Naive B cell (primary cell): ENCODE measurements at regions not wholly inside any gene's neighbourhood (a gene's known extent, or its start where the extent isn't known, plus 50 kb on each side); places are given as distances from the start of the nearest gene placed in this dataset.

Experiments
- ATAC-seq, 2 donors: fragments of 150-1000 bp; cut with Tn5 transposase; 2 replicates each; pipeline ENCODE4 v1.10.0; 2021; ENCODE audit warnings: low read depth in 2 of 2, mild to moderate bottlenecking in 2 of 2, moderate library complexity in 2 of 2
- DNase-seq: peaks from one replicate; pipeline ENCODE4 v3.0.0; 2022
- H3K27ac Mint-ChIP-seq, 6 donors: one replicate each; pipeline ENCODE4 v1.8.0; 2020 to 2022; ENCODE audit warnings: mild to moderate bottlenecking in 6 of 6, mixed read lengths in 6 of 6, moderate library complexity in 5 of 6, inconsistent platforms in 2 of 6
- H3K27me3 Mint-ChIP-seq, 3 donors: one replicate each; pipeline ENCODE4 v1.8.0; 2021 to 2022; ENCODE audit warnings: mixed read lengths in 3 of 3, mild to moderate bottlenecking in 1 of 3
- H3K36me3 Mint-ChIP-seq, 2 donors: one replicate each; pipeline ENCODE4 v1.8.0; 2020 to 2022; ENCODE audit warnings: mixed read lengths in 2 of 2, inconsistent platforms in 1 of 2, mild to moderate bottlenecking in 1 of 2
- H3K4me1 Mint-ChIP-seq, 3 donors: one replicate each; pipeline ENCODE4 v1.8.0; 2020 to 2022; ENCODE audit warnings: mixed read lengths in 3 of 3, inconsistent platforms in 1 of 3, mild to moderate bottlenecking in 1 of 3, moderate library complexity in 1 of 3
- H3K4me3 Mint-ChIP-seq, 8 donors: one replicate each; pipeline ENCODE4 v1.8.0; 2020 to 2022; ENCODE audit warnings: mild to moderate bottlenecking in 8 of 8, mixed read lengths in 8 of 8, moderate library complexity in 8 of 8, inconsistent platforms in 2 of 8
- H3K9me3 Mint-ChIP-seq, 7 donors: one replicate each; pipeline ENCODE4 v1.8.0; 2020 to 2022; ENCODE audit warnings: mixed read lengths in 7 of 7, mild to moderate bottlenecking in 5 of 7, inconsistent platforms in 2 of 7, moderate library complexity in 1 of 7

DNA sequence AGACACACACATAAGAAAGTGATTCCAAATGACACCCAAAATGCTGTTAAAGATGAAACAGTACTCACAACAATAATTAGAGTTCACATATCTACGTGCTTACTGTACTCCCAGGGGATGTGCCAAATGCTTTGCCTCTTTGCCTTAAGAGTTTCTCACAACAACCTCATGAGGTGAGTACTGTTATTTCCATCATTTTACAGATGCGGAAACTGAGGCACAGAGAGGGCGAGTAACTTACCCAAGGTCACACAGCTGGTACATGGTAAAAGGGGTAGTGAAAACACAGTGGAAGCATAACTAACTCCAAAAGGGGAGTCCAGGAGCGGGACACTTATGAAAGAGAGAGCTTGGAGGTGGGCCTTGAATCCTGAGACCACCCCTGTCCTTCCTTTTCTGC lies 171.8 kb downstream of the ACTL8 start:
- Mint-ChIP-seq H3K4me3 (no peak overlapping the region), H3K27me3 (peaks cover 25 to 53% (median 32%) of the 10 kb centered on the region in 3 donors), H3K4me1 (no peaks in the 10 kb centered on the region), H3K36me3 (no peaks in the 10 kb centered on the region), H3K9me3 (peaks cover 0 to 12% (median 4%) of the 10 kb centered on the region in 7 donors), H3K27ac (no peak overlapping the region)
- ATAC-seq, result no peak
- no peak for DNase-seq

DNA sequence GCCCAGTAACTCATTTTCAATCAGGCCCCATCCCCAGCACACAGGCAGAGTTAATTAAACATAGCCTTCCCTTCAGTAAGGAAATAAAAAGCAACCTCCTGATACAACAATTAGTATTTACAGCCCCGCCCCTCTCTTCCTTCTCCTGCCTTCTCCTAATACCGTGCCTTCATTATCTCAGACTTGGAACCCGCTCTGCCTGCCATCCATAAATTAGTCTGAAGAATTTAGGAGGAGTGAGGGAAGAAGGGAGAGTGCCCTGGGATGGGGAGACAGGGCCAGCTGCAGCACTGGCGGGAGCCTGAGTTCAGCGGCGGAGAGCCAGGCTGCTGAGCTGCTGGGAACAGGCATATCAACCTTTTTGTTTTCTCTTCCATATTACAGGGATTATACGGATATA lies 172.8 kb downstream of the ACTL8 start:
- H3K9me3 Mint-ChIP-seq, result peaks cover 0 to 15% (median 7%) of the 10 kb centered on the region in 7 donors
- ATAC-seq, result no peak
- no peak overlapping the region for H3K4me3 Mint-ChIP-seq
- no peak overlapping the region for H3K27ac Mint-ChIP-seq
- no peaks in the 10 kb centered on the region for H3K4me1 Mint-ChIP-seq
- H3K27me3 Mint-ChIP-seq, result peaks cover 16 to 50% (median 32%) of the 10 kb centered on the region in 3 donors
- no peak for DNase-seq
- H3K36me3 Mint-ChIP-seq, result no peaks in the 10 kb centered on the region

DNA sequence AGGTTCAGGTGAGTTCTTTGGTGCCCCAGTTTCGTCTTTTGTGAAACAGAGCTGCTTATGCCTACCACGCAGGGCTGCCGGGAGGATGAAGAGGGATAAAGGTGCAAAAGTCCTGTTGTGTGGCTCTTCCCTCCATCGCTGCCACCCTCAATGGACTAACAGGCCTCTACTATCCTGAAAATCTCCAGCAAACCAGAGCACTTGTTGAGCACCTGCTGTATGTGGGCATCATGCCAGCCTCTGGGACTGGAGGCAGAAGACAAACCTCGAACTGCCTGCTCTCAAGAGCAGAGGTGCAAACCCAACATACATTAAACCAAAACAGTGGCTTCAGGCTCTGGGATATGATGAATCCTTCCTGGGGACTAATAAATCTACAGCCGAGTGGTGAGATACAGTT lies 174.1 kb downstream of the ACTL8 start:
- DNase-seq (no peak), ATAC-seq (no peak)
- H3K4me1 Mint-ChIP-seq, result no peaks in the 10 kb centered on the region
- peaks cover 13 to 37% (median 30%) of the 10 kb centered on the region in 3 donors for H3K27me3 Mint-ChIP-seq
- H3K4me3 Mint-ChIP-seq, result no peak overlapping the region
- H3K9me3 Mint-ChIP-seq, result peaks cover 0 to 15% (median 7%) of the 10 kb centered on the region in 7 donors
- no peaks in the 10 kb centered on the region for H3K36me3 Mint-ChIP-seq
- H3K27ac Mint-ChIP-seq, result no peak overlapping the region

DNA sequence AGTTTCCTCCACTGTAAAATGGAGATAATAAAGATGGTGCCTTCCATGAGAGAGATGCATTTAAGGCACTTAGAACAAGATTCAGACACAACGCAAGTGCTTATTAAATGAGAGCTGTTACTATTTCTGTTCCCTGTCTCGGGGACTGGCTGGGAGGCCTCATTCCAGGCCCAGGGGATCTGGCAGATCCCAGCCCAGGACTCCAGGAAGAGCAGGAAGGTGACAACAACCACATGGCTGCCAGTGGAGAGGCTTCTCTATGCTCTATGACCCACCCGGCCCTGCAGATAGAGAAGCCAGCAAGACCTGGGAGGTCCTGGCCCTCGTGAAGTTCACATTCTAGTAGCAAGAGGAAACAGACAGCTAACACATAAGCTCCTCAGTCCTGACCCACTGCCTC lies 175.5 kb downstream of the ACTL8 start:
- Mint-ChIP-seq H3K27me3 (peaks cover 14 to 32% (median 27%) of the 10 kb centered on the region in 3 donors), H3K27ac (no peak overlapping the region), H3K4me1 (no peaks in the 10 kb centered on the region), H3K4me3 (peak overlapping the region in 1 of 8 donors; percentile 47), H3K9me3 (peaks cover 0 to 15% (median 7%) of the 10 kb centered on the region in 7 donors), H3K36me3 (no peaks in the 10 kb centered on the region)
- no peak for ATAC-seq
- no peak for DNase-seq

DNA sequence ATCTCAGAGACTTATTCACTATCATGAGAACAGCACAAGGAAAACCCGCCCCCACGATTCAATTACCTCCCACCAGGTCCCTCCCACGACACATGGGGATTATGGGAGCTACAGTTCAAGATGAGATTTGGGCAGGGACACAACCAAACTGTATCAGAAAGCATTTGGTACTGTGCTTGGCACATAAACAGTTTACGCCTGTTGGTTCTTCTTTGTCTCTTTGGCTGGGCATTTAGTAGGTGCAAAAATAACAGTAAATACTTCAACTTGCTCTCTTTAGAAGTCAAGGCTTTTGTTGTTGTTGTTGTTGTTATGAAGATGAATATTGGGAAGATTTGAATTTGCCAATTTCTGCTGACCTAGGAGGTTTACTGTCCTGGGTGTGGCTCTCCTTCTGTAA lies 175.4 kb upstream of the IGSF21 start:
- Mint-ChIP-seq H3K4me3 (no peak overlapping the region), H3K4me1 (no peaks in the 10 kb centered on the region), H3K27me3 (peaks cover 13 to 29% (median 22%) of the 10 kb centered on the region in 3 donors)

DNA sequence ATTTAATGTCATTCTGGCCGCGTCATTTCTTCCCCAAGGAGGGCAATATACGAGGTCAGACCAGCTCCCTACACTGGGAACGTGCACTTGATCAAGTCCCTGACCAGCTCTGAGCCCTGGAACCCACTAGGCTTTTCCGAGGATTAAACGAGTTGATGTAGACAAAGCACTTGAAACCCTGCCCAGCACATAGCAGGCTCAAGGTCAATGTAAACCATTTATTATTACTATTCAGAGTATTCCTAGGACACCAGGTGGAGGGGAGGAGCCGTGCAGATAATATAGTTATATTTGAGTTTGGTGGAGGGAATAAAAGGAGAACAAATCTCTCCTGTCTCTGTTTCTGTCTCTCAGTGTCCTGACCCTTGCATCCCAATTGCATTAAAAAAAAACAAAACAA lies 174.1 kb upstream of the IGSF21 start:
- peaks cover 0 to 15% (median 7%) of the 10 kb centered on the region in 7 donors for H3K9me3 Mint-ChIP-seq
- no peak for ATAC-seq
- no peaks in the 10 kb centered on the region for H3K36me3 Mint-ChIP-seq
- peaks cover 12 to 19% (median 16%) of the 10 kb centered on the region in 3 donors for H3K27me3 Mint-ChIP-seq
- no peaks in the 10 kb centered on the region for H3K4me1 Mint-ChIP-seq
- DNase-seq, result no peak
- no peak overlapping the region for H3K4me3 Mint-ChIP-seq
- H3K27ac Mint-ChIP-seq, result no peak overlapping the region

More for the DNA sequence above, 175.4 kb upstream of the IGSF21 start:
- Mint-ChIP-seq H3K9me3 (peaks cover 0 to 15% (median 7%) of the 10 kb centered on the region in 7 donors), H3K27ac (no peak overlapping the region), H3K36me3 (no peaks in the 10 kb centered on the region)
- DNase-seq (no peak), ATAC-seq (no peak)

DNA sequence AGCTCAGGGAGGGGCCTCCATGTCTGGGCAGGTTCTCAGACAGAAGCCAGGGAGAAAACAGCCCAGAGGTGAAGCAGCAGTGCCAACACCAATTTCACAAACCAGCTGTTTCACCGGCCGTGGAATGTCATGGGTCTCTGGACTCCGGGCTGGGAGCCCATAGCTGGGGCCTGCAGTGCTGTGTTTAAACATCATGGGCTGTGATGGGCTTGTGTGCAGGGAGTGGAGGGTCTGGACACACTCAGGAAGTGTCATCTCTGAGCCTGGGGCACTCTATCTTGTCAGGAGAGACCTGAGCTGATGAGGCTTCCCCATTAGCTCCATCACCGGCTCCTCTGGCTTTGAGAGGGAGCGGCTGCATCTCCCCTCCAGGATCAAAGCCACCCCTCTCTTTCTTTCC lies 173.6 kb upstream of the IGSF21 start:
- H3K4me1 Mint-ChIP-seq, result no peaks in the 10 kb centered on the region
- peaks cover 16% of the 10 kb centered on the region in 3 donors for H3K27me3 Mint-ChIP-seq
- DNase-seq, result no peak
- peaks cover 0 to 15% (median 7%) of the 10 kb centered on the region in 7 donors for H3K9me3 Mint-ChIP-seq
- H3K4me3 Mint-ChIP-seq, result no peak overlapping the region
- H3K36me3 Mint-ChIP-seq, result no peaks in the 10 kb centered on the region
- no peak overlapping the region for H3K27ac Mint-ChIP-seq
- ATAC-seq, result no peak

DNA sequence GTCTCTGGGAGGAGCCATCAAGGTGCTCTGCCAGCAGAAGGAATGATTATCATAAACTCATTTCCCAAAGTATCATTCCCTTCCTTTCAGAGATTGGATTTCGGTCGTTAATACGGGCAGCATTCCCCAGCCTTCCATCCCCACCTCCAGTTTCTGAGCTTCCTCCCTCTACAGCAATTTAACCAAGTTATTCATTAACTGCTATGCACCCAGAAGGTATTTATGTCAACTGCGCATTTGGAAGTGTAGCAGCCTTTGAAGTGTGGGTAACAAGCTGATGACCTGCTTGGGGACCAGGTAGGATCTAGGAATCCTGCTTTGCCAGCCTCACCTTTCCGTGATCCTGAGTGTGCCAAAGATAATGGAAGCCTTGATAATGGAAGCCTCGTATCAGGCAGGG lies 172.4 kb upstream of the IGSF21 start:
- no peak overlapping the region for H3K27ac Mint-ChIP-seq
- peaks cover 10 to 21% (median 16%) of the 10 kb centered on the region in 3 donors for H3K27me3 Mint-ChIP-seq
- H3K4me3 Mint-ChIP-seq, result no peak overlapping the region
- DNase-seq (no peak), ATAC-seq (no peak)
- H3K36me3 Mint-ChIP-seq, result no peaks in the 10 kb centered on the region
- peaks cover 0 to 15% (median 7%) of the 10 kb centered on the region in 7 donors for H3K9me3 Mint-ChIP-seq
- no peaks in the 10 kb centered on the region for H3K4me1 Mint-ChIP-seq

DNA sequence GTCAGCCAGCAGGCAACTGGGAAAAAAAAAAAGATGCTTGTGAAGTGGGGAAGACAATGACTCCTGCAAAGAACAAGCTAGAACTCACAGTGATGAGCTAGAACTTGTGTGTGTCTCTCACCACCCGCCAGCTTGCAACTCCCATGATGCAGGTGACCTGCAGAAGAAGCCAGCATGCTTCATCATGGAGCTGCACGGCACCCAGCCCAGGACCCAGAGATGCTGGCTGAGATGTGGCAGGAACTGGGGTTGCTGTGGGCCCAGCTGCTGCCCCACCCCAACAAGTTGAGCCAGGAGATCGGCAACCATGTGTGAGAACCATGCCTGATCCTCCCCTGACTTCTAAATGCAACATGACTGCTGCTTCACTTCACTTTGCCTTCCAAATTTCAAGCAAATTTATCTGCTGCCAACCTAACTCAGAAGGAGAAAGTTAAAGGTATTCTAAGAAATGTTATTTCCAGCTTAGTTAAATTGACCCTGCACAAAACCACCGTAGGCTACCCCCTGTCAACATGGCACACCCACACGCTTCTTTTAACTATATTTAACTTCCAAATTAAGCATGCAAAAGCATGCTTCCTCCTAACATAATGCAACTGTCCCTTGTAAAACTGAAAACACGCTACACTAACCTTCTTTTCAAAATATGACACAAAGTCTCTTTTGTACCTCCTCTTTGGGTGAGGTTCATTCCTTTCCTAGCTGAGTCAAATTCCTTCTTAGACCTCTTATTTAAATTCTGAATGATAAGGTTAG lies 166.0 kb upstream of the IGSF21 start:
- no peak overlapping the region for H3K4me3 Mint-ChIP-seq
- no peaks in the 10 kb centered on the region for H3K36me3 Mint-ChIP-seq

DNA sequence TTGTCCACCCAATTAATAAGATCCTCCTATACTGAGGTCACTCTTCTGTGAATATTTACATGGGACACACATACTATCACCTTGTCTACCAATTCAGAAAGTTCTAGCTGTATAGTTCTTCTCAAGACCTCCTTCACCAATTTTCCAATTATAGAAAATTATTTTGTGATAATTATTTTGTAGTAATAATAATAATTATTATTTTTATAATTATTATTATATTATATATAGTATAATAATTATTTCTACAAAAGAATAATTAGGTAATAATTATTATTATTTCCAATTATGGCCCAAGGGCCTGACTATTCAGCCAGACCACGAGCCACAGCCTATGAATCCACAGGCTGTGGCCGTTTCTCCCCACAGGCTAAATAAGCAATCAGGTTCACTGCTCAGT lies 164.1 kb upstream of the IGSF21 start:
- H3K9me3 Mint-ChIP-seq, result peaks cover 0 to 3% (median 0%) of the 10 kb centered on the region in 7 donors
- peaks cover 7 to 31% (median 9%) of the 10 kb centered on the region in 3 donors for H3K27me3 Mint-ChIP-seq
- DNase-seq (no peak), ATAC-seq (no peak)
- H3K27ac Mint-ChIP-seq, result no peak overlapping the region
- no peaks in the 10 kb centered on the region for H3K4me1 Mint-ChIP-seq
- H3K36me3 Mint-ChIP-seq, result no peaks in the 10 kb centered on the region
- no peak overlapping the region for H3K4me3 Mint-ChIP-seq

More for the DNA sequence above, 166.0 kb upstream of the IGSF21 start:
- Mint-ChIP-seq H3K9me3 (peaks cover 0 to 3% (median 0%) of the 10 kb centered on the region in 7 donors), H3K4me1 (no peaks in the 10 kb centered on the region), H3K27me3 (peaks cover 5 to 22% (median 5%) of the 10 kb centered on the region in 3 donors), H3K27ac (no peak overlapping the region)
- no peak for DNase-seq
- ATAC-seq, result no peak

DNA sequence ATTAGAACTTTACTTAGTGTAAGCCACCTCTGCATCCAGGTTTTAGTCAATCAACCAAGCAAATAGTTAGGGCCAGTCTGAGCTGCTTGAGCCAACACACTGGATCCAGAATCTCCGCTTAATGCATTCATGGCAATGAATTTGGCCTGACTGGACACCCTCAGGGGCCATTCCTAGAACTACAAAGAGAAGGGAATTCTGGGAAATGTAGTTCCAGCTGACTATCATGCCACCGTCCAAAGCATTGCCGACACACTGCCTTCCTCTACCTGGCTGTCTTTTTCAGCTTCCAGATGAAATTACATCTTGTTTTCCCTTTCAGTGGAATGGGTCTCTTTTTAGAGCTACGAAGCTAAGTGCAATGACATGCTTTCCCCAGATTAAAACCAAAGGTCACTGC lies 163.0 kb upstream of the IGSF21 start:
- DNase-seq (no peak), ATAC-seq (no peak)
- H3K27ac Mint-ChIP-seq, result no peak overlapping the region

DNA sequence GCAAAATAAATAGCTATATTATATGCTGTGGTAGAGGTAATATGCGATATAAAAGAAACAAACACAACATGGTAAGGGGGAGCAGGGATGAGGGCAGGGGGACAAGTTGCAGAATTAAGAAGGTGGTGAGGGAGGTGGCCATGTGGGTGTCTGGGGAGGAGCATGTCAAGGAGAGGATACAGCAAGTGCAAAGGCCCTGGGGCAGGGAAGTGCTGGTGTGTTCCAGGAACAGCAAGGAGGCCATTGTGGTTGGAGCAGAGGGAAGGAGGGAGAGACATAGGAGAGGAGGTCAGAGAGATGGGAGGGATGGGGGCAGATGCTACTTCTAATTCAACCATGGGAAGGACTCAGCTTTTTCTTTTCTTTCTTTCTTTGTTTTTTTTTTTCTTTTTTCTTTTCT lies 161.2 kb upstream of the IGSF21 start:
- no peaks in the 10 kb centered on the region for H3K36me3 Mint-ChIP-seq
- no peak overlapping the region for H3K4me3 Mint-ChIP-seq
- H3K27ac Mint-ChIP-seq, result no peak overlapping the region
- DNase-seq, result no peak
- no peak for ATAC-seq
- H3K9me3 Mint-ChIP-seq, result peaks cover 0 to 3% (median 2%) of the 10 kb centered on the region in 7 donors
- H3K27me3 Mint-ChIP-seq, result peaks cover 9 to 42% (median 11%) of the 10 kb centered on the region in 3 donors
- H3K4me1 Mint-ChIP-seq, result no peaks in the 10 kb centered on the region

More for the DNA sequence above, 163.0 kb upstream of the IGSF21 start:
- H3K4me3 Mint-ChIP-seq, result no peak overlapping the region
- peaks cover 5 to 36% (median 5%) of the 10 kb centered on the region in 3 donors for H3K27me3 Mint-ChIP-seq
- no peaks in the 10 kb centered on the region for H3K36me3 Mint-ChIP-seq
- no peaks in the 10 kb centered on the region for H3K4me1 Mint-ChIP-seq
- H3K9me3 Mint-ChIP-seq, result peaks cover 0 to 3% (median under 1%) of the 10 kb centered on the region in 7 donors

DNA sequence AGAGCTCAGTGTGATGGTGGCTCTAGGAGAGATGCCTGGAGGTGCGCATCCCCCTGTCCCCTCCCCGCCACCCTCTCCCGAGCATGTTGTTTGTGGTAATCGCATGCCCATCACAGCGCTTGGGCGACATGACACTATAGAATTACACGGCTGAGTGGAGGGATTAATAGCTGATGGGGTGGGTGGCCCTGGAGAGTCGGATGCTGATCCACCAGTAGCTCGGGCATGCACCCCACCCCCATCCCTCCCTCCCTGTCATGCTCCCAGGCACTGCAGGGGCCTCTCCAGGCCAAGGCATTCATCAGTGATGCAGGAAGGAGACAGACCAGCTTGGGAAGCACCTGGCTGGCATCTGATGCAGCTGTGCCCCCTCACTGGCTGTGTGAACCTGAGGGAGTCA lies 159.0 kb upstream of the IGSF21 start:
- Mint-ChIP-seq H3K4me1 (no peaks in the 10 kb centered on the region), H3K4me3 (no peak overlapping the region), H3K27me3 (peaks cover 13 to 64% (median 24%) of the 10 kb centered on the region in 3 donors), H3K27ac (no peak overlapping the region), H3K9me3 (peaks cover 0 to 3% (median 2%) of the 10 kb centered on the region in 7 donors), H3K36me3 (no peaks in the 10 kb centered on the region)
- DNase-seq, result no peak
- no peak for ATAC-seq

DNA sequence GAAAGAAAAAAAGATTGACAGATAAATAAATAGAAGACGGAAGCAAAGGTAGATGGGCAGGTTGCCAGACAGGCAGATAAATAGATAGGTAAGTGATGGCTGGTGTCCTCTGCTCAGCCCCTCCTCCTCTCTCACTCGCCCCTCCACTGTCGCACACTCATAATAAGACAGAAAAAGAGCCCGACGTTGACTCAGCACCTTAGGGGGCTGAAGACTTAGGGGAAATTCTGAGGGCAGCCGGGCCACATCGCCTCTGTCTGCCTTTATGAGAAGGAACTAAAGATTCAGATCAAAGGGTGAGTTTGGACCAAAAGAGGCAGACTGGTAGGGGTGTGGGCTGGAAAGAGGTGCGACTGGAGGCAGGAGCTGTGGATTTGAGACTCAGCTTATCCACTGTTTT lies 158.1 kb upstream of the IGSF21 start:
- DNase-seq (no peak), ATAC-seq (no peak)
- Mint-ChIP-seq H3K27ac (no peak overlapping the region), H3K27me3 (peaks cover 13 to 67% (median 24%) of the 10 kb centered on the region in 3 donors), H3K4me3 (no peak overlapping the region), H3K4me1 (no peaks in the 10 kb centered on the region), H3K36me3 (no peaks in the 10 kb centered on the region), H3K9me3 (peaks cover 0 to 3% (median 2%) of the 10 kb centered on the region in 7 donors)
